Neutrophil (primary cell): ENCODE measurements at regions not wholly inside any gene's neighbourhood (a gene's known extent, or its start where the extent isn't known, plus 50 kb on each side); places are given as distances from the start of the nearest gene placed in this dataset.

Source experiments
- H3K27ac ChIP-seq: fragments of 200-600 bp; sonication (generic); 2 replicates; pipeline ENCODE4 v1.5.1; 2016; ENCODE audit warnings: mild to moderate bottlenecking, moderate library complexity
- H3K27me3 ChIP-seq: fragments of 200-600 bp; sonication (generic); 2 replicates; pipeline ENCODE4 v1.6.0; 2016; ENCODE audit warnings: mild to moderate bottlenecking
- H3K36me3 ChIP-seq: fragments of 200-600 bp; sonication (generic); 2 replicates; pipeline ENCODE4 v1.5.1; 2017
- H3K4me1 ChIP-seq, 2 experiments: fragments of 200-600 bp in 1 of 2; sonication (generic) in 1 of 2; 1 replicate in 1 of 2; 2 replicates in 1 of 2; pipeline versions ENCODE4 v1.5.1 to v1.6.1; 2013 to 2016; ENCODE audit warnings: low read depth in 1 of 2, low read length in 1 of 2, mild to moderate bottlenecking in 1 of 2, moderate library complexity in 1 of 2; ENCODE audit not compliant: control insufficient read depth in 1 of 2, insufficient read depth in 1 of 2
- H3K4me3 ChIP-seq, 2 experiments: fragments of 200-600 bp in 1 of 2; sonication (generic) in 1 of 2; 1 replicate in 1 of 2; 2 replicates in 1 of 2; pipeline ENCODE4 v1.5.1; 2013 to 2016; ENCODE audit warnings: low read depth in 1 of 2, low read length in 1 of 2, mild to moderate bottlenecking in 1 of 2, moderate library complexity in 1 of 2
- H3K9me3 ChIP-seq: fragments of 200-600 bp; sonication (generic); 2 replicates; pipeline ENCODE4 v1.5.1; 2016
- TF ChIP-seq, protein P1 (sequence below): fragments of 200-600 bp; sonication (generic); IDR thresholded peaks from 2 replicates; pipeline ENCODE4 v1.5.1; 2016; ENCODE audit warnings: antibody characterized with exemption

DNA sequence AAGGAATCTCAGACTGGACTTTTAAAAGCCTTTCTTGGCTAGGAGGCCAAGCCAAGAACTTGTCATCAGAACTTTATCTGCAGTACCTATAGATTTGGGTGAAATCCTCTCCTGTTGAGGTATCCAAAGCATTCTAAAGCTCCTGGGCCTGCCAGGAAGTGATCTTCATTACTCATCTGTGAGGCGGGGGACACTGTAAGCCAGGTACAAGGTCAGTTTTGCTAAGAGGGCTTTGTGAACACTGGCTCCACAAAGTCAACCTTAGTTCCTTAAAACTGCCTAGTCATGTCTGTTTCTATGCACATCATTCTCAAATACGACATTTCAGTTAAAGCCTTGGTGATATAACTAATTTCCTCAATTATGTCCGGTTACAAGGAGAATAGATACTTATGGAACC is 236.7 kb downstream of the PIK3R1 start:
- Histone ChIP-seq H3K36me3 (no peaks in the 10 kb centered on the region), H3K4me1 (no peaks in the 10 kb centered on the region), H3K4me3 (no peak overlapping the region), H3K27me3 (no peaks in the 10 kb centered on the region), H3K9me3 (no peaks in the 10 kb centered on the region), H3K27ac (no peak overlapping the region)
- TF ChIP-seq, protein P1, sequence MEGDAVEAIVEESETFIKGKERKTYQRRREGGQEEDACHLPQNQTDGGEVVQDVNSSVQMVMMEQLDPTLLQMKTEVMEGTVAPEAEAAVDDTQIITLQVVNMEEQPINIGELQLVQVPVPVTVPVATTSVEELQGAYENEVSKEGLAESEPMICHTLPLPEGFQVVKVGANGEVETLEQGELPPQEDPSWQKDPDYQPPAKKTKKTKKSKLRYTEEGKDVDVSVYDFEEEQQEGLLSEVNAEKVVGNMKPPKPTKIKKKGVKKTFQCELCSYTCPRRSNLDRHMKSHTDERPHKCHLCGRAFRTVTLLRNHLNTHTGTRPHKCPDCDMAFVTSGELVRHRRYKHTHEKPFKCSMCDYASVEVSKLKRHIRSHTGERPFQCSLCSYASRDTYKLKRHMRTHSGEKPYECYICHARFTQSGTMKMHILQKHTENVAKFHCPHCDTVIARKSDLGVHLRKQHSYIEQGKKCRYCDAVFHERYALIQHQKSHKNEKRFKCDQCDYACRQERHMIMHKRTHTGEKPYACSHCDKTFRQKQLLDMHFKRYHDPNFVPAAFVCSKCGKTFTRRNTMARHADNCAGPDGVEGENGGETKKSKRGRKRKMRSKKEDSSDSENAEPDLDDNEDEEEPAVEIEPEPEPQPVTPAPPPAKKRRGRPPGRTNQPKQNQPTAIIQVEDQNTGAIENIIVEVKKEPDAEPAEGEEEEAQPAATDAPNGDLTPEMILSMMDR: no peak

DNA sequence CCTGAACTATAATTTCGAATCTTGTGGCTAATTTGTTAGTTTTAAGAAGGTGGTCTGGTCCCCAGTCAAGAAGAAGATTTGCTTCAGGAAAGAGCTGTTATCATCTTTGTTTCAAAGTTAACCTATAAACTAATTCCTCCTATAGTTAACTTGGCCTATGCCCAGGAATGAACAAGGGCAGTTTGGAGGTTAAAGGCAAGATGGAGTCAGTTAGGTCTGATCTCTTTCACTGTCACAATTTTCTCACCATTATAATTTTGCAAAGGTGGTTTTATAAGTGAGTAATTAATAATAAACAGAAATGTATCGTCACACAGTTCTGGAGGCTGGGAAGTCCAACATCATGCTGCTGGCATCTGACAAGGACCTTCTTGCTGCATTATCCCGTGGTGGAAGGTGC is 238.6 kb downstream of the PIK3R1 start:
- H3K36me3 ChIP-seq: no peaks in the 10 kb centered on the region
- TF ChIP-seq, protein P1: no peak
- H3K4me1 ChIP-seq: no peaks in the 10 kb centered on the region
- no peak overlapping the region for H3K4me3 ChIP-seq
- H3K27me3 ChIP-seq: no peaks in the 10 kb centered on the region
- no peaks in the 10 kb centered on the region for H3K9me3 ChIP-seq
- H3K27ac ChIP-seq: no peak overlapping the region

DNA sequence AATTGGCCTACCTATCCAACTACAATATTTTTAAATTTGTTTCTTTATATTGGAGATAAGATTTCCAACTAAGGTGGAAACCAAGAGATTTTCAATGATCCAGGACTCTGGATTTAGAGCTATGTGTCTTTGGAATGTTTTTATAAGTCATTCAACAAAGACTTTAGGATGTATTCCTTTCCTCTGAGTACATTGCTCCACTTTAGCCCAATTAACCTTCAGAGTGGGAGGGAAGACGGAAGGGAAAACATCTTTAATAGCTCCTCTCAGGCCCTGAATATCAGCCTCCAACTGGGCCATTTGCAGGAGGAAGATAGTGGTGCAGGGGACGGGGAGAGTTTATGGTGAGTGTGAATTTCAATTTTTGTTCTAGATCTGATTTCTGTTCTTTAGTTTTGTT is 239.2 kb downstream of the PIK3R1 start:
- Histone ChIP-seq H3K36me3 (no peaks in the 10 kb centered on the region), H3K27ac (no peak overlapping the region), H3K4me1 (no peaks in the 10 kb centered on the region), H3K9me3 (no peaks in the 10 kb centered on the region), H3K27me3 (no peaks in the 10 kb centered on the region), H3K4me3 (no peak overlapping the region)
- TF ChIP-seq, protein P1: no peak

DNA sequence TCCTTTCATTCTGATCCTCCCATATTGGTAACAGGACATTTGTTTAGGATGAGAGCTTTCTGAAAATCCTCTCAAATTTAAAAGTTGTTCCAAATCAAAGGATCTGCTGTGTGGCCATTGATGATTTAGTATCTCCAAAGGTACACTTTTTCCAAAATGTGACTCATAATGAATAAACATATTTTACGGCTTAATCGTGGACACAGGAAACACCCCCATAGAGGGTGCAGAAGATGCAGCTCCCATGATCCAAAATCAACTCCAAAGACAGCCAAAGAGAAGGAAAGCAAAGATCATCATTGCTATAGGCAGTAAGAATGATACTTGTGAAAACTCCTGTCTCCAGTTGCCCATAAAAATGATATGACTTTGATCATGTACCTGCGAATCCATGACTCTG is 239.7 kb downstream of the PIK3R1 start:
- H3K27ac ChIP-seq: no peak overlapping the region
- no peak overlapping the region for H3K4me3 ChIP-seq
- no peaks in the 10 kb centered on the region for H3K36me3 ChIP-seq
- no peaks in the 10 kb centered on the region for H3K4me1 ChIP-seq
- TF ChIP-seq, protein P1: no peak
- no peaks in the 10 kb centered on the region for H3K27me3 ChIP-seq
- no peaks in the 10 kb centered on the region for H3K9me3 ChIP-seq

DNA sequence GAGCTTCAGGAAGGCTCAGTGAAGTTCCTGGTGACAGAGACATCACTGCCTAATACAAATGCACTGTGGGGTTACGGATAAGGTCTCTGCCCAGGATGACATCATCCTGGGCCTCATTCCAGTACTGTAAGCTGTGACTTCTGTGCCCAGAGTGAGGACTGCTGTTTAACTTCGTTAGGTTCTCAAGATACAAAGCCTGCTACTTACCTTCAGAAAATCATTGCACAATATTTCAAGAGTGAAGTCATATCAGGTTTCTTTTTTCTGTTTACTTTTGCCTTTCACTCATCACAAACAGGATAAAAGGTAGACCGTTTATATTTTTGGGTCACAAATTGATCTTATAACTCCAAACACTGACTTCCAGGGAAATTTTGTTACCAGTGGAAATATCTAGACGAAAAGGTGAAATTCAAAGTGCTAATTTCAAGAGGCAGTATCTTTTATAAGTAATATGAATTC is 241.2 kb downstream of the PIK3R1 start:
- Histone ChIP-seq H3K27me3 (no peaks in the 10 kb centered on the region), H3K4me1 (no peaks in the 10 kb centered on the region), H3K9me3 (no peaks in the 10 kb centered on the region), H3K27ac (no peak overlapping the region), H3K36me3 (no peaks in the 10 kb centered on the region), H3K4me3 (no peak overlapping the region)
- TF ChIP-seq, protein P1: no peak

DNA sequence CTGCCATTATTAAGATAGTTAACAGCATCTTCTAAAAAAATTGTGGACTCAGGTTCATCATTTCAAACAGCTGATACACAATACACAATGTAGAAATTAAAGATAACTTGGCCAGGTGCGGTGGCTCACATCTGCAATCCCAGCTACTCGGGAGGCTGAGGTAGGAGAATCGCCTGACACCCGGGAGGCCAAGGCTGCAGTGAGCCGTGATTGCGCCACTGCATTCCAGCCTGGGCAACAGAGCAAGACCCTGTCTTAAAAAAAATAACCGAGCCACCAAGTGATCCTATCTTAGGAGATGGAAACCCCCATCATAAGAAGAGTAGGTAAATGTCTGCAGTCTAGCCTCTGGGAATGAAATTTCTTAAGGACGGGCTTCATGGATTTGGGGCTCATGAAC is 241.7 kb downstream of the PIK3R1 start:
- Histone ChIP-seq H3K27ac (no peak overlapping the region), H3K27me3 (no peaks in the 10 kb centered on the region), H3K4me1 (no peaks in the 10 kb centered on the region), H3K9me3 (no peaks in the 10 kb centered on the region), H3K36me3 (no peaks in the 10 kb centered on the region), H3K4me3 (no peak overlapping the region)
- TF ChIP-seq, protein P1: no peak
